ENCODE measurements at regions not wholly inside any gene's neighbourhood (a gene's known extent, or its start where the extent isn't known, plus 50 kb on each side); places are given as distances from the start of the nearest gene placed in this dataset.

DNA sequence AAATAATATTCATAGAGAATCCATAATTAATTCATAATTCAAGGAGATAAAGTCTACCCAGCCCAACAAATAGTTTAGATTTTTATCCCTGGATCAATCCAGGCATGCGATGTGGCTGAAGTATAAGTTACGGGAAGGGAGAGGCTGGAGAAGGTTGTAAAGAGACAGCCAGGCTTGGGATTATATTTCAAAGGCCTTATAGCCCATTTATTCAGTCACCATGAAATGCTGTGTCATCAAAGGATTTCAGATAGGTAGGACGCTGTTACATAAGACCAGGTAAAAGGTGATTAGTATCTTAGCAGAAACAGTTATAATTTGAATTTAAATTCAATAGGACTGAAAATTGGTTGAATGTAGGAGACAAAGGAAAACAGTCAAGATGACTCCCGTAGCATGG, 73.0 kb upstream of the NFKB1 start:
- no peak for ATAC-seq
- no peaks in the 10 kb centered on the region for H3K9me1 ChIP-seq (ENCODE audit: control insufficient read depth, insufficient read depth, low read length)
- TF ChIP-seq ZNF707 (CRISPR knock-in tag; conservative IDR thresholded peaks at IDR 0.05) (no peak), ZNF282 (CRISPR knock-in tag; IDR thresholded peaks at IDR 0.05) (no peak), NFE2 (IDR thresholded peaks at IDR 0.05; ENCODE audit: low read depth) (no peak), NCOA1 (IDR thresholded peaks at IDR 0.05; ENCODE audit: low read depth) (no peak), TBP (optimal IDR thresholded peaks at IDR 0.05; ENCODE audit: low read depth, low read length) (no peak), ZNF24 (IDR thresholded peaks at IDR 0.05) (no peak), HOXB6 (CRISPR knock-in tag; IDR thresholded peaks at IDR 0.05; ENCODE audit: borderline replicate concordance) (no peak), C11orf30 (IDR thresholded peaks at IDR 0.05; ENCODE audit: low read depth) (peak; percentile 29; the same call in 1 of the 2 replicates), TRIM28 (IDR thresholded peaks at IDR 0.05) (no peak), SP2 (IDR thresholded peaks at IDR 0.05; ENCODE audit: extremely low read depth, low read depth, low read length, poor library complexity, severe bottlenecking) (no peak), BDP1 (IDR thresholded peaks at IDR 0.05; ENCODE audit: insufficient read depth, insufficient read length) (no peak), CBFB (CRISPR knock-in tag; IDR thresholded peaks at IDR 0.05) (no peak), NR1H2 (CRISPR knock-in tag; IDR thresholded peaks at IDR 0.05) (no peak), PHF21A (IDR thresholded peaks at IDR 0.05; ENCODE audit: borderline replicate concordance, low read depth) (no peak), ZNF316 (IDR thresholded peaks at IDR 0.05) (peak; percentile 60), HCFC1 (IDR thresholded peaks at IDR 0.05; ENCODE audit: low read depth, low read length) (no peak), MAFF (IDR thresholded peaks at IDR 0.05; ENCODE audit: low read length) (0 out of 2 replicates have a peak, but pooled peaks have one; percentile 22), MBD2 (IDR thresholded peaks at IDR 0.05; ENCODE audit: borderline replicate concordance, low read depth) (no peak), STAT5A (IDR thresholded peaks at IDR 0.05; ENCODE audit: borderline replicate concordance, low read length) (no peak), PTBP1 (IDR thresholded peaks at IDR 0.05; ENCODE audit: low read depth, low read length) (no peak), CBFA2T3 (IDR thresholded peaks at IDR 0.05) (no peak)
- TF ChIP-seq, protein P1, sequence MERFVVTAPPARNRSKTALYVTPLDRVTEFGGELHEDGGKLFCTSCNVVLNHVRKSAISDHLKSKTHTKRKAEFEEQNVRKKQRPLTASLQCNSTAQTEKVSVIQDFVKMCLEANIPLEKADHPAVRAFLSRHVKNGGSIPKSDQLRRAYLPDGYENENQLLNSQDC (CRISPR knock-in tag; IDR thresholded peaks at IDR 0.05): no peak
- TF ChIP-seq, protein P2, sequence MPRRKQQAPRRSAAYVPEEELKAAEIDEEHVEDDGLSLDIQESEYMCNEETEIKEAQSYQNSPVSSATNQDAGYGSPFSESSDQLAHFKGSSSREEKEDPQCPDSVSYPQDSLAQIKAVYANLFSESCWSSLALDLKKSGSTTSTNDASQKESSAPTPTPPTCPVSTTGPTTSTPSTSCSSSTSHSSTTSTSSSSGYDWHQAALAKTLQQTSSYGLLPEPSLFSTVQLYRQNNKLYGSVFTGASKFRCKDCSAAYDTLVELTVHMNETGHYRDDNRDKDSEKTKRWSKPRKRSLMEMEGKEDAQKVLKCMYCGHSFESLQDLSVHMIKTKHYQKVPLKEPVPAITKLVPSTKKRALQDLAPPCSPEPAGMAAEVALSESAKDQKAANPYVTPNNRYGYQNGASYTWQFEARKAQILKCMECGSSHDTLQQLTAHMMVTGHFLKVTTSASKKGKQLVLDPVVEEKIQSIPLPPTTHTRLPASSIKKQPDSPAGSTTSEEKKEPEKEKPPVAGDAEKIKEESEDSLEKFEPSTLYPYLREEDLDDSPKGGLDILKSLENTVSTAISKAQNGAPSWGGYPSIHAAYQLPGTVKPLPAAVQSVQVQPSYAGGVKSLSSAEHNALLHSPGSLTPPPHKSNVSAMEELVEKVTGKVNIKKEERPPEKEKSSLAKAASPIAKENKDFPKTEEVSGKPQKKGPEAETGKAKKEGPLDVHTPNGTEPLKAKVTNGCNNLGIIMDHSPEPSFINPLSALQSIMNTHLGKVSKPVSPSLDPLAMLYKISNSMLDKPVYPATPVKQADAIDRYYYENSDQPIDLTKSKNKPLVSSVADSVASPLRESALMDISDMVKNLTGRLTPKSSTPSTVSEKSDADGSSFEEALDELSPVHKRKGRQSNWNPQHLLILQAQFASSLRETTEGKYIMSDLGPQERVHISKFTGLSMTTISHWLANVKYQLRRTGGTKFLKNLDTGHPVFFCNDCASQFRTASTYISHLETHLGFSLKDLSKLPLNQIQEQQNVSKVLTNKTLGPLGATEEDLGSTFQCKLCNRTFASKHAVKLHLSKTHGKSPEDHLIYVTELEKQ (CRISPR knock-in tag; IDR thresholded peaks at IDR 0.05): no peak
- H3K27ac ChIP-seq (ENCODE audit: extremely low read depth, low read depth, low read length): no peak overlapping the region
- H3K4me1 ChIP-seq (replicated peaks in 1 of 2; ENCODE audit: control insufficient read depth in 2 of 2, insufficient read depth in 2 of 2, low read length in 2 of 2): no peaks in the 10 kb centered on the region; a peak in 1 of 5 replicates
- FAIRE-seq: no peak
- no peak overlapping the region for H3K9ac ChIP-seq (ENCODE audit: insufficient read depth in 1 of 2, low read depth in 2 of 2, low read length in 2 of 2)
- H3K79me2 ChIP-seq (ENCODE audit: control insufficient read depth, insufficient read depth, low read length): no peaks in the 10 kb centered on the region
- H3K9me3 ChIP-seq (replicated peaks; ENCODE audit: control insufficient read depth, insufficient read depth, low read depth, low read length): no peaks in the 10 kb centered on the region
- intact Hi-C loops (cut with micrococcal nuclease): no loop called here
- H3K4me2 ChIP-seq (ENCODE audit: insufficient read depth, low read length): no peak overlapping the region
- H3K4me3 ChIP-seq: no peak overlapping the region
- DNase-seq (ENCODE audit: extremely low read depth in 1 of 4, low spot score in 3 of 4): no peak
- no peaks in the 10 kb centered on the region for H3K36me3 ChIP-seq (ENCODE audit: control insufficient read depth, insufficient read depth, low read length)
- H3K27me3 ChIP-seq (ENCODE audit: control insufficient read depth in 2 of 2, insufficient read depth in 2 of 2, low read length in 2 of 2): no peaks in the 10 kb centered on the region
- ChIA-PET CTCF (ENCODE audit: low intra/inter-chr PET ratio) (no interaction called here), POLR2A (no interaction called here)
- in situ Hi-C loops (cut with MboI): no loop called here
- WGBS (ENCODE audit: insufficient coverage, low coverage, missing lambda C conversion rate): 78% methylated on average over 4 of the region's 4 CpGs
- no peaks in the 10 kb centered on the region for H4K20me1 ChIP-seq (replicated peaks; ENCODE audit: control insufficient read depth, insufficient read depth, low read length)
- BruUV-seq (replicated peaks): no TSS peak
- no peak overlapping the region for H2AFZ ChIP-seq (ENCODE audit: low read depth, low read length)

All from K562 (cell line).